ENCODE measurements at regions not wholly inside any gene's neighbourhood (a gene's known extent, or its start where the extent isn't known, plus 50 kb on each side); places are given as distances from the start of the nearest gene placed in this dataset.
"Not testable (repeated sequence)": the region's sequence is repeated elsewhere in the genome, so short reads cannot be mapped to it uniquely, and the experiment has no call there.

DNA sequence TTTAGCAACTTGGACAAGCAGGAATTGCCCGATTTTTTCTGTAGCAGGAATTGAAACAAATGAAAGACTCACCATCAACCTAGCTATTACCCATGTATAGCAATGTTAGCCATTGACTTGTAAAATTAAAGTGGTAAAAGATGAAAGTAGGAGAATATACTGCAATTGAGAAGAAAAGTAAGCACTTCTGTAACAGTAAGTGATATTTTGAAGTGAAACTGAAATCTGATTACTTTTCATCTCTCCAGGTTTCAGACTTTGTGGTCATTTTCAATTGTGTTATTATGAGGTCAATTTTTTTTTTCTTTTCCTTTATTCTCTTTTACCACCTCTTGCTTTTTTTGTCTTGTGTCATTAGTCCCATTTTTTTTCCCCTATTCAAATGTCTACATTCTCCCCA is 1078.2 kb downstream of the ZPLD1 start:
- no peak for DNase-seq

DNA sequence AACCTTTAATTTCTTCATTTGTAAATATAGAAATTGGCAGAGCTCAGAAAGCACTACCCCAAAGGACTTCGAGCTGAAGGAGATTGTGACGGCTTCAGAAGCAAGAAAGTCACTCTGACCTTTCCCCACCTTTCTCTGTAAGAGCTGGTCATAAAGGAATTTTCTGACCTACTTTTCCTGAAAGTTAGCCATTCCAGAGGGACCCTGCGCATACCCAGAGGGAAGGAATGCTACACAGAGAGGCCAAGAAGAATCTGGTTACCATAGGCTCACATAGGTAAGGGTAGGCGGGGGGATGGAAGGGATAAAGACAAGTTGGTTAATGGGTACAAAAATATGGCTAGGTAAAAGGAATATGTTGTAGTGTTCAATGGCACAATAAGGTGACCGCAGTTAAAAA is 1080.3 kb downstream of the ZPLD1 start:
- no peak for DNase-seq

DNA sequence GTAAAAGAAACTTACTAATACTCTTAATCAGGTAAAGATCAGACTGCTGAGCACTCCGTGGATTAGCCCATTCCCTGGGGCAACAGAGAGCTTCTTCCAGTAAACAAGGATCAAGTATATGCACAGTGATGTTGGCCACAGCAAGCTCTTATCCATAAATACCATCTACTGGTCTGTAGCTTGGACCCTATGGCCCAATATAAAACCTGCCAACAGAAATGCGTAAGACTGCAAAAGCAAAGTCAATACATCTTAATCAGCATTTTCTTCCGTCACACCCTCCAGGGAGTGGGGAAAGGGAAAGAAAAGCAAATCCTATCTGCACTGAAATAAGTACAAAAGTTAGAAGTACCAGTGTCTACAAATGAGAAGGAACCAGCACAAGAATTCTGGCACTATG is 1082.1 kb downstream of the ZPLD1 start:
- no peak for DNase-seq

DNA sequence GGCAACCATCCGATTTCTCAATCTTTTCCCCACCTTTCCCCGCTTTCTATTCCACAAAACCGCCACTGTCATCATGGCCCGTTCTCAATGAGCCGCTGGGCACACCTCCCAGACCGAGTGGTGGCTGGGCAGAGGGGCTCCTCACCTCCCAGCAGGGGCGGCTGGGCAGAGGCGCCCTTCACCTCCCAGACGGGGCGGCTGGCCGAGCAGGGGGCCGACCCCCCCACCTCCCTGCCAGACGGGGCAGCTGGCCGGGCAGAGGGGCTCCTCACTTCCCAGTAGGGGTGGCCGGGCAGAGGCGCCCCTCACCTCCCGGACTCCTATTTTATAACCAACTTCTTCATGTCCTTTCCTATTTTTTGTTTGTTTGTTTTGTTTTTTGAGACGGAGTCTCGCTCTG is 1096.5 kb downstream of the ZPLD1 start:
- not testable (repeated sequence) for DNase-seq

DNA sequence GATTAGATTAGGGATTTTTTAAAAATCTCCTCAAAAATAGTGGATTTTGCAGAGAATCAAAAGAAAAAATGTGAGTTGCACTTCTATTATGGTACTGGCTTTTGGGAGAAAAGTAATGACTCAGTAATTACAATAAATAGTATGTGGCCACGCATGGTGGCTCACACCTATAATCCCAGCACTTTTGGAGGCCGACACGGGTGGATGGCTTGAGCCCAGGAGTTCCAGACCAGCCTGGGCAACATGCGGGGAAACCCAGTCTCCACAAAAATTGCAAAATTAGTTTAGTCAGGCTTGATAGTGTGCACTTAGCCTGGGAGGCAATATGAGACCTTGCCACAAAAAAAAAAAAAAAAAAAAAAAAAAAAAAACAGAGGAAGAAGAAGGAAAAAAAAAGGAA is 1098.2 kb downstream of the ZPLD1 start:
- no peak for DNase-seq

DNA sequence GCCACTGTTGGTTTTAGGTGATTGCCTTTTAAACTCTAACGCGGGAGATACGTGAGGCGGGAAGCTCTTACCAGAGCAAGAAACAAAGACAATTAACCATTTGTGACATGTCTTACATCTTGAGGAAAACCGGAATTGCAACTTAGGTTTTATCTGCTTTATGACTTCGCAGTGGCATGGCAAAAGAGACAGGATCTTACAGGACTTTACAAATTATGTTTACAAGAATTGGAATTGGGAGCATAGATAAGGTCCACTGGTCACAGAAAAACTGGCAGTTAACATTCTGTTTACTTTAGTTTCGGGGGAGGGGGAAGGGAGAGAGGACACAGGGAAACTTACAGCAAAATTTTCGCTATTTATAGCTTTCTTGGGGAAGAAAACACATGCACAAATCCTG is 1119.6 kb downstream of the ZPLD1 start:
- no peak for DNase-seq

DNA sequence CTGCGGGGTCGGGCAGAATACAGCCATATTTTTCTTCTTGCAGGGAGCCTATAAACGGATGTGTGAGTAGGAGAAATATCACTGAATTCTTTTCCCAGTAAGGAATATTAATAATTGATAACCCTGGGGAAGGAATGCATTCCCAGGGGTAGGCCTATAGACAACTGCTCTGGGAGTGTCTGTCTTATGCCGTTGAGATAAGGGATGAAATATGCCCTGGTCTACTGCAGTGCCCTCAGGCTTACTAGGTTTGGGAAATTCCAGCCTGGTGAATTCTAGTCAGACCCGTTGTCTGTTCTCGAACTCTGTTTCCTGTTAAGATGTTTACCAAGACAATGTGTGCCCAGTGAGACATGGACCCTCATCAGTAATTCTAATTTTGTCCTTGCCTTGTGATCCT is 1129.3 kb downstream of the ZPLD1 start:
- not testable (repeated sequence) for DNase-seq

DNA sequence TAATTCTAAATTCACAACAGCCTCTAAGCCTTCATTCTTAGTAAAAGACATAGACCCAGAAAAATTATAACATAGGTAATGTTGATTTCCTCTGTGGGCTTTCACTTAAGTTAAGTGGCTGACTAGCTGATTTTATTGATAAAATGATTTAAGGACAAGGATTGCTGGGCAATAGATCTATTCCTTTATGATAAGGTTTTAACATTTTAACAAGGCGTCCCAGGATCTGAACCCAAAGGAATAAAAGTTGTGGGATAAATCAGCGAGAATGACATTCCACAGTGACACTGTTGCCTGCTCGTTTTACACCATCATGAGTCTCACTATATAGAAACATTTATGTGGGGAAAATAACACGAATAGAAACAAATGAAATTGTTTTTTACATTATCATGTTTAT is 1151.0 kb downstream of the ZPLD1 start:
- DNase-seq: no peak

DNA sequence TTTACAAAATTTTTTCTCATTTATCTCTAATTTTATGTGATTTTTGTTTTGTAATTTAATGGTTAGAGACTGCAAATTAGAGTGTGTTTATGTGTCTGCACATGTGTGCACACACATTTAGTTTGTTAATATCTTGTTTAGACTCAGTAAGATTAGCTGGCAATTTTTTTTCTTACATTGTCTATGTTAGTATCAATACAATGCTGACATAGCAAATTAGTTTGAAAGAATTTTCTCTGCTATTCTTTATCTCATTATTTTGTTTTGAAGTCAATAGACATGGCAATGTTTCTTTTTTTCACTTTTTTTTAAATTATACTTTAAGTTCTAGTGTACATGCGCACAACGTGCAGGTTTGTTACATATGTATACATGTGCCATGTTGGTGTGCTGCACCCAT is 1155.0 kb downstream of the ZPLD1 start:
- no peak for DNase-seq

DNA sequence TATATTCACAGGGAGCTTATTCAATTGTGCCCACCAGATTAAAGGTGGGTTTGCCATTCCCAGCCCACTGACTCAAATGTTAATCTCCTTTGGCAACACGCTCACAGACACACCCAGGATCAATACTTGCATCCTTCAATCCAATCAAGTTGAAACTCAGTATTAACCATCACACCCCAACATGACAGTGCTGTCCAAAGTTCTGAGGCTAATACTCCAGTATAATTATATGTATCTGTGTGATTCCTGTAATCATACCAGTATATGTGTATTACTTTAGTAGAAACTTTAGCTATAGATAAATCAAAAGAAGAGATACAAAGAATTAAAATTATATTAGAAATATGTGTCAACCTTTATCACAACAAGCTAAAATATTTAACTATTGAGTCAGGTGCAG is 1166.0 kb downstream of the ZPLD1 start:
- no peak for DNase-seq

DNA sequence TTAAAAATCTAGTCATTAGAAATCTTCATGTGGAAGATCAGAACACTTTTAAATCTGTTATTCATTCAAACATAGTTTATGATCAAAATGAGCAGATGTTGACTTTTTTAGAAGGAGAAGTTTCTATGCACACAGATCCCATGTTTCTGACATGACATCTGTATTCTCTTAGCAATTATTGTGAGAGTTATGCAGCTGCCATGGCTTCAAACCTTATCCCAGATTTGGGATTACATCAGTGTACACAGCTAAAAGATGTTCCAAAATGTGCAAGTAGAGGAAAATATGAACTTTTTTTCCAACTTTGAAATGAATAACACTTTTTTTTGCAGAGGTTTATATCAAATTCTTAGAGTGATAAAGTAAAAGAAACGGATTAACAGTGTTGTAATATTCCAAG is 1166.9 kb downstream of the ZPLD1 start:
- DNase-seq: no peak

DNA sequence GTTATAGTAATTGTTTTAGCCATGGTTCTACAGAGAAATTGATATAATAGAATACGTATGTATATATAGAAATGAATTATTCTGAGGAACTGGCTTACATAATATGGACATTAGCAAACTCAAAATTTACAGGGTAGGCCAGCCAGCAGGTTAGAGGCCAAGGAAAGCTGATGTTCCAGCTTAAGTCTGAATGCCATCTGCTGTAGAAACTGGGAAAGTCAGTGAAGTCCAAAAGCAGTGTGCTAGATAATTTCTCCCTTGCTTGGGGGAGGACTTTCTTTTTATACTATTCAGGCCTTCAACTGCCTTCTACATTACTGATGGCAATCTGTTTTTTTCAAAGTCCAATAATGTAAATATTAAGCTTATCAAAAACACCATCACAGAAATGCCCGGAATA is 1174.7 kb downstream of the ZPLD1 start:
- no peak for DNase-seq

DNA sequence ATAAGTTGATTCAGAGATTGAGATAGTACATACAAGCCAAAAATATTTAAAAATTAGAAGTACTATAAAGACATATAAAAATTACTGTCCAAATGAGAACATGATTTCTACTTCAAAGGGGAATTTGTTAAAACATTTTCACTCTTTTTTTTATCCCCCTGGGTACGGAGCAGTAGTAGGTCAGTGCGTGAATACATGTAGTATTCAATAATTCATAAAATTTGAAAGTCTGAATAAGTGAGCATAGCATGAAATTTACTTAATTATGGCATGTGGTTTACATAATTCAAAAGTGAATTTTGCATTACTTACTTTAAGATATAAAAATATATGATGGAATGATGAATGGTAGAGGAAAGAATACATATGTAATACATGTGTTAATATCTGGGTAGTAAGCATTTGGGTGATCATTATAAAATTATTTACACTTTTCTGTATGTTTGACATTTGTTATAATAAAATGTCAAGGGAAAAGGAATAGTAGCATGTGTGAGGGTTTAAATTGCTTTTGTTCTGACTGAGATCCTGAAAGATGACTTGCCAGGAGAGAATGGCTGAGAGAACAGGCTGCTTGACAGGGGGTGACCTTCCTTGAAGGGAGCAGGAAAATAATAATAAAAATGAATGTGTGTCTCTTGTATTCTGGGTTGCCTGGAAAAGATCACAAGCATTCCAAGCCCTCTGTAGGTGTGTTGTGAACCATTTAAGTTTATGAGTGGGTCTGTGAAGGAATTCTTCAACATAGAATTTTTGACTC is 1178.8 kb downstream of the ZPLD1 start:
- DNase-seq: no peak

DNA sequence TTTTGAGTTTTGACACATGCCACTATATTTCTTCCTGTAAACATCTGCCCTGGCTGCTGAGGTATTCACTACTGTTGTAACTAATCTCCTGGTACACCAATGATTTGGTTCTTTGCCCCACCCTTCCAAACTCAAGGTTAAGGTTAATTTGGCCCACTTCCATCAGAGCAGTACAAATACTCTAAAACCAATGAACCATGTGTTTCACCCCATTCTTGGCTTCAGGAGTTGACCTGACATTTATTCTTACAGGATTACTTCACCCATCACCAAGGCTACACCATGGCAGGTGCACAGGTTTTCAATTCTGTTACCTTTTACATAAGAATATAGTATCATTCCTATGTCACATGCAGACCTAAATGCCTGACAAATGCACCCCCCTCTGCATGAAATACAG is 1179.9 kb downstream of the ZPLD1 start:
- DNase-seq: no peak

DNA sequence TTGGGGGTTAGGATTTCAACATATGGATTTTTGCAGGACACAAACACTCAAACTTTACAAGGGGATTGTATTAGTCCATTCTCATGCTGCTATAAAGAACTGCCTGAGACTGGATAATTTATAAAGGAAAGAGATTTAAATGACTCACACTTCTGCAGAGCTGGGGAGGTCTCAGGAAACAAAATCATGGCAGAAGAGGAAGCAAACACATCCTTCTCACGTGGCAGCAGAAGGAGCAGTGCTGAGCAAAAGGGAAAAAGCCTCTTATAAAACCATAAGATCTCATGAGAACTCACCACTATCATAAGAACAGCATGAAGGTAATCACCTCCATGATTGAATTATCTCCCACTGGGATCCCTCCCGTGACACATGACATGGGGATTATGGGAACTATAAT is 1183.1 kb downstream of the ZPLD1 start:
- no peak for DNase-seq

DNA sequence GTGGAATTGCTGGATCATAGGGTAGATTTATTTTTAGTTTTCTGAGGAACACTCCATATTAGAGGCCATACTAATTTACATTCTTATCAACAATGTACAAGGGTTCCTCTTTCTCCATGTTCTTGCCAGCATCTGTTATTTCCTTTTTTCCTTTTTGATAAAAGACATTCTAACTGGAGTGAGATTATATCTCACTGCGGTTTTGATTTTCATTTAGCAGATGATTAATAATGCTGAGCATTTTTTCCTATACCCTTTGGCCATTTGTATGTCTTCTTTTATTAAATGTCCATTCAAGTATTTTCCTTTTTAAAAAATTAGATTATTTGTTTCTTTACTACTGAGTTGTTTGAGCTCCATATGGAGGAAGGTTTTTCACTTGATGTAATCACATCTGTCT is 1189.5 kb downstream of the ZPLD1 start:
- DNase-seq: no peak

DNA sequence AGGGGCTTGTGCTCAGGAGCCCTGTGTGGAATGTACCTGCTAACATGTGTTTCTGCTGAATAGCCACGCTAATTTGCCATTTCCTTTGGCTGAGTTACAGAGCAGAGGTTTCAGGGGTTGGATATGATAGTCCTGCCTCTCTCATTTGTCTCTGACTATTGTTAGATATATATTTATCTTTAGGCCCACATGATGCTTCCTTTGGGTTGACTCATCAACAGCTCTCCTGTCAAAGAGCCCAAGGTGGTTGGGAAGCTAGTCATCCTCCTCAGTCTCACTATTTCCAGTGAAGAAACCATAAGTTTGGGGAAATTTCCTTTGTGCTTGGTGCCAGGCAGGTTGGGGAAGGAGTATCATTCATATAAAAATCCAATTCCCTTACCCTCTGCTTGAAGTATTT is 1194.6 kb downstream of the ZPLD1 start:
- DNase-seq: no peak

DNA sequence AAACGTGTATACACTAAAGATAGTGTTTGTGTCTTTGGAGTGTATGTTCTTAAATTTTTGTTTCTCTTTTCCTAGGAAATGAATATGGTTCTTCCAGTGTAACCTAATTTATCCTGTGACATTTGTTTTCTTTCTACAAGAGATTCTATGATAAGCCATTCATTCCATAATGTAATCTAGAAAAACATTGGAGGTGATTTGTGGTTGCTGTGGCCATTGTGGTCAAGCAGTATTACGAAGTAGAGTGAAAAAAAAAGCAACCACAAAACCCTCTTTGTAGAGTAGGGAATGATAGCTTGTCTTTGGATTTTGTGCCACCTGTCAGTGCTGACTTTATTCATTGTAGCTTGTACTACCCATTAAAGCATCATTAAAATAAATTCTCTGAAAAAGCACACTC is 1209.6 kb downstream of the ZPLD1 start:
- DNase-seq: no peak

DNA sequence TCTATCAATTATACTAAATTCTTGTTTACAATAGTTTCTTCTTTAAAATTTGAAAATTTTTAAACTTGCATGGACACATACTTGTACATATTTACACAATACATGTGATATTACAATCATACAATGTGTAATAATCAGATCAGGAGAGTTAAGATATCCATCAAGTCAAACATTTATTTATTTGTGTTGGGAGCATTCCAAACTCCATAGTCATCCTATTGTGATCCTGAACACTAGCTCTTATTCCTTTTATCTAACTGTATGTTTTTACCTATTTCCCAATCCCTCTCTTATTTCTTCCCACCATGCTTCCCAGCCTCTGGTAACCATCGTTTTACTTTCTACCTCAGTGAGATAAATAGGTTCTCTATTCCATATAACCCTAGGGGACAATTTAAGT is 1219.2 kb downstream of the ZPLD1 start:
- DNase-seq: no peak

DNA sequence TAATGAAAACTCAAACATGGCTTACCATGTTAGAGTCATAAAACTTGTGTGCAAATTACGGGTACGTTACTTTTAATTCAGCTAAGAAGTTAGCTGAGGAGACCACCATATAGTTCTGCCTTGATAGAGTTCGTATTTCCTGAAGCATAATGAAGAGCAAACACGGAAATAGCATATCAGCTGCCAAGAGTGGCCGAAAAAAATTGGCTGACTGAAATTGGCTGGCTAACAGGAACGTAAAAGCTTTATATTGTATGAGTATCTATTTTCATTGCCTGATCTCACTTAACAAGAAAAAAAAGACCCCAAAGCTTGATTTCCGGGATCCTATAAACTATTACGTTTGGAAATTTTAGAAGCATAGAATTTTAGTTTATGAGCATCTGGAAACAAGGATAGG is 1222.9 kb downstream of the ZPLD1 start:
- DNase-seq: no peak

DNA sequence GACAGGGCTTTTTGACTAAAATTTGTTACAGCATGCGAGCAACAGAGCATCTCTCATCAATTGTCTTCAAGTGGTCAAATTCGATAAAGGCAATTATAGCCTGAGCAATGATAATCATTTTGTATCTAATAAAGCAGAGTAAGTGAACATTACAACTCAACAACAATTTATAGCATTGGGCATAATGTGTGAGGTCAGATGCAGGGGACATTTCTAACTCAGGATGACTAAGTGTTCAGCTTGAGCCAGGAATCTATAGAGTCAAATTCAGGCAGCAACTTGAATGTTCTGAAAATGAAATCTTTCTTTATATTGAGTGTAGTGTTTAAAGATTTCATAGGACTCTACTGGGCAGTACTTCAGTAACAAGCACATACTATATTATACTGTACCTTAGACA is 1226.0 kb downstream of the ZPLD1 start:
- DNase-seq: no peak

DNA sequence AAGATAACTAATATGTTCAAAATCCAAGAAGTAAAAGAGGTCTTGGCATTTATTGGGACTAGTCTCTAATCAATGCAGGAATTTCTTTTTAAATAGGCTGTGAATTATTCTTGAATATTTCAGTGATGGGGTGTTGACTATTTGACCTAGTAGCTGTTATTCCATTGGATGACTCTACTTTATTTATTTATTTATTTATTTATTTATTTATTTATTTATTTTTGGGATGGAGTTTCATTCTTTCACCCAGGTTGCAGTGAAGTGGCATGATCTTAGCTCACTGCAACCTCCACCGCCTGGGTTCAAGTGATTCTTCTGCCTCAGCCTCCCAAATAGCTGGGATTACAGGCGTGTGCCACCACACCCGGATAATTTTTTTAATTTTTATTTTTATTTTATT is 1227.8 kb downstream of the ZPLD1 start:
- no peak for DNase-seq

DNA sequence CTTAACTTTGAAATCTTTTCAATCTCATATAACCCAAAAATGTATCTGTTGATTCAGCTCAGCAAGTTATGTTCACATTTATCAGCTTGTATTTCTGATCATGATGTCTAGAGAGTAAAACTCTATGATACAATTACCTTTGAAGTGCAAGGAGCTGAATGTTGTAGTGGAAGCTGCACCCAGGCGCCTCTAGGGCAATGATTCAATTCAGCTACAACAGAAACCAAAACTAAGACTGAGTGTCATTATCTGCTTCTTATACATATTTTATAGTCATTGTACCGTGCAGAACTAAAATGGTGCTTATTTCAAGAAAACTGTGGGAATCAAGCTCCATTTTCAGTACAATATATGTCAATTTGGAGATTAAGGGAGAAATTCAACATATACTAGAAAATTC is 1237.5 kb downstream of the ZPLD1 start:
- no peak for DNase-seq

DNA sequence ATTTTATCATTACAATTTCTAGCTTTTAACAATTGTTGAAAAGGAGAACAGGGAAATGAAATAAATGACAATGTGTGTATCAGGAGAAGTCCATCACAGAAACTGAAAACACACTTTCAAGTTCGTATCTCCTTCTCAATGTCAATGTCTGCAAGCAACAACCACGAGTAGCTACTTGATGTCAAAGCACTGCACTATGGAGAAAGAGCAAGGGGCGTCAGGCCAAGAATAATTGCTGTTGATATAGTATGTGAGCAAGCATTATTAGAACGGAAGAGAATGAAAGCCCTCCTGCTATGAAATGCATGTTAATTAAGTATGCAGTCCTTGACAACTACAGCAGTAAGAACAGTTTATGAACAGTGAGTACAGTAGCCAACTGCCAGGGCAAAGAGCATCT is 1250.1 kb downstream of the ZPLD1 start:
- DNase-seq: no peak

DNA sequence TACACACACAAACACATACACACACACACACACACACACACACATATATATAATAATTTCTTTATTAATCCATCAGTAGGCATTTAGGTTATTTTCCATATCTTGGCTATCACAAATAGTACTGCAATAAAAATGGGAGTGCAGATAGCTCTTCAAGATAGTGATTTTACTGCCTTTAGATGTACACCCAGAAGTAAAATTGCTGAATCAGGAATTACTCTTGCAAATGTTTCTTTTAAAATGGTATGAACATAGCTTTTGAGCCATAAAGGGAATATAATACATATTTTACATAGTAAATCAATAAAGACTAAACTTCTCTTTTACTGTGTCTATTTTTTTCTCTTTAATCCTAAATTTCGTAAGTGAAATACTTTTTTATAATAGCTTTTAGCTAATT is 1251.1 kb downstream of the ZPLD1 start:
- no peak for DNase-seq

DNA sequence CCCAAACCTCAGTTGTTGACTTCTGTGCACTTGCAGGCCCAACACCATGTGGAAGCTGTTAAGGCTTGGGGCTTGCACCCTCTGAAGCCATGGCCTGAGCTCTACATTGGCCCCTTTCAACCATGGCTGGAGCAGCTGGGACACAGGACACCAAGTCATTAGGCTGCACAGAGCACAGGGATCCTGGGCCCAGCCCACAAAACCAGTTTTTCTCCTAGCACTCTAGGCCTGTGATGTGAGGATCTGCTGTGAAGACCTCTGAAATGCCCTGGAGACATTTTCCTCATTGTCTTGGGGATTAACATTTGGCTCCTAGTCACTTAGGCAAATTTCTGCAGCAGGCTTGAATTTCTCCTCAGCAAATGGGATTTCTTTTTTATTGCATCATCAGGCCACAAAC is 1255.7 kb downstream of the ZPLD1 start:
- DNase-seq: no peak

All from activated effector memory CD4-positive, alpha-beta T cell treated with Interleukin-2 at 50 U/mL for 16 hours (primary cell).